H9 (cell line): ENCODE measurements at regions not wholly inside any gene's neighbourhood (a gene's known extent, or its start where the extent isn't known, plus 50 kb on each side); places are given as distances from the start of the nearest gene placed in this dataset.

ENCODE experiments used
- DNase-seq: peaks from one replicate; pipeline ENCODE4 v3.0.0-alpha.2; 2017
- H2AFZ ChIP-seq: one replicate; pipeline ENCODE4 v1.6.1; 2013; ENCODE audit warnings: mild to moderate bottlenecking, low read length, control low read depth, moderate library complexity
- H2AK5ac ChIP-seq: 2 replicates; pipeline ENCODE4 v1.6.1; 2013; ENCODE audit warnings: low read length, control low read depth, mixed read lengths; ENCODE audit not compliant: insufficient read length
- H2BK120ac ChIP-seq: one replicate; pipeline ENCODE4 v1.6.1; 2013; ENCODE audit warnings: low read depth, mild to moderate bottlenecking, low read length, control low read depth, inconsistent platforms; ENCODE audit not compliant: poor library complexity, severe bottlenecking
- H2BK12ac ChIP-seq: 2 replicates; pipeline ENCODE4 v1.6.1; 2013; ENCODE audit warnings: low read length, control low read depth, mixed read lengths, low read depth; ENCODE audit not compliant: insufficient read length
- H2BK15ac ChIP-seq: 2 replicates; pipeline ENCODE4 v1.6.1; 2013; ENCODE audit warnings: low read depth, low read length, control low read depth
- H2BK20ac ChIP-seq: one replicate; pipeline ENCODE4 v1.6.1; 2013; ENCODE audit warnings: low read depth, mild to moderate bottlenecking, low read length, control low read depth, inconsistent platforms; ENCODE audit not compliant: poor library complexity, severe bottlenecking
- H2BK5ac ChIP-seq: 2 replicates; pipeline ENCODE4 v1.6.1; 2013; ENCODE audit warnings: low read length, control low read depth, mixed read lengths; ENCODE audit not compliant: insufficient read length
- H3K14ac ChIP-seq: 2 replicates; pipeline ENCODE4 v1.6.1; 2013; ENCODE audit warnings: low read length, control low read depth; ENCODE audit not compliant: insufficient read depth
- H3K18ac ChIP-seq: 2 replicates; pipeline ENCODE4 v1.6.1; 2013; ENCODE audit warnings: low read depth, mild to moderate bottlenecking, mixed read lengths, low read length, control low read depth; ENCODE audit not compliant: insufficient read length
- H3K23ac ChIP-seq: 2 replicates; pipeline ENCODE4 v1.6.1; 2013; ENCODE audit warnings: low read length, control low read depth, mixed read lengths, low read depth; ENCODE audit not compliant: insufficient read length
- H3K23me2 ChIP-seq: 2 replicates; pipeline ENCODE4 v1.6.1; 2013; ENCODE audit warnings: low read depth, mild to moderate bottlenecking, mixed read lengths, low read length, control low read depth; ENCODE audit not compliant: insufficient read length, poor library complexity, severe bottlenecking
- H3K27ac ChIP-seq: 2 replicates; pipeline ENCODE4 v1.5.1; 2013; ENCODE audit warnings: low read length, control low read depth, mixed read lengths, low read depth; ENCODE audit not compliant: insufficient read length
- H3K27me3 ChIP-seq: 2 replicates; pipeline ENCODE4 v1.6.1; 2013; ENCODE audit warnings: low read length, control low read depth, inconsistent platforms; ENCODE audit not compliant: insufficient read depth
- H3K4ac ChIP-seq: 2 replicates; pipeline ENCODE4 v1.6.1; 2013; ENCODE audit warnings: low read depth, mild to moderate bottlenecking, control low read depth, inconsistent platforms, low read length, moderate library complexity
- H3K4me1 ChIP-seq: 2 replicates; pipeline ENCODE4 v1.6.1; 2013; ENCODE audit warnings: low read length, control low read depth, inconsistent platforms; ENCODE audit not compliant: insufficient read depth
- H3K4me2 ChIP-seq: 2 replicates; pipeline ENCODE4 v1.6.1; 2013; ENCODE audit warnings: low read length, control low read depth, mixed read lengths; ENCODE audit not compliant: insufficient read length, insufficient read depth
- H3K56ac ChIP-seq: 2 replicates; pipeline ENCODE4 v1.6.1; 2013; ENCODE audit warnings: low read depth, mild to moderate bottlenecking, mixed read lengths, low read length, control low read depth; ENCODE audit not compliant: insufficient read length
- H3K79me1 ChIP-seq: 2 replicates; pipeline ENCODE4 v1.6.1; 2013; ENCODE audit warnings: low read depth, mild to moderate bottlenecking, moderate library complexity, low read length, control low read depth, inconsistent platforms; ENCODE audit not compliant: insufficient read depth, poor library complexity, severe bottlenecking
- H3K79me2 ChIP-seq: 2 replicates; pipeline ENCODE4 v1.6.1; 2013; ENCODE audit warnings: low read length, control low read depth, inconsistent platforms; ENCODE audit not compliant: insufficient read depth
- H3K9ac ChIP-seq: 2 replicates; pipeline ENCODE4 v1.6.1; 2013; ENCODE audit warnings: low read length, control low read depth, mixed read lengths; ENCODE audit not compliant: insufficient read length; ENCODE audit errors: extremely low read depth
- H3K9me3 ChIP-seq: one replicate; pipeline ENCODE4 v1.6.1; 2013; ENCODE audit warnings: low read depth, low read length, inconsistent platforms; ENCODE audit not compliant: control insufficient read depth
- H3T11ph ChIP-seq: one replicate; pipeline ENCODE4 v1.6.1; 2013; ENCODE audit warnings: mild to moderate bottlenecking, low read length, control low read depth, inconsistent platforms
- H4K20me1 ChIP-seq: one replicate; pipeline ENCODE4 v1.6.1; 2013; ENCODE audit not compliant: control insufficient read depth, insufficient read length, insufficient read depth
- H4K5ac ChIP-seq: 2 replicates; pipeline ENCODE4 v1.6.1; 2013; ENCODE audit warnings: low read depth, mild to moderate bottlenecking, mixed read lengths, low read length, control low read depth; ENCODE audit not compliant: insufficient read length
- H4K8ac ChIP-seq: replicated peaks from 2 replicates; pipeline ENCODE4 v1.6.1; 2013; ENCODE audit warnings: low read length, control low read depth, mixed read lengths, low read depth; ENCODE audit not compliant: insufficient read length
- H4K91ac ChIP-seq: 2 replicates; pipeline ENCODE4 v1.6.1; 2013; ENCODE audit warnings: low read depth, mild to moderate bottlenecking, moderate library complexity, mixed read lengths, low read length, control low read depth; ENCODE audit not compliant: insufficient read length
- H3K27ac Mint-ChIP-seq, 3 experiments: 2 replicates in 2 of 3; 3 replicates in 1 of 3; pipeline ENCODE4 v1.8.0; 2020 to 2021; ENCODE audit warnings: mixed read lengths in 3 of 3, mild to moderate bottlenecking in 1 of 3, moderate library complexity in 1 of 3
- H3K27me3 Mint-ChIP-seq: 2 replicates; pipeline ENCODE4 v1.8.0; 2021; ENCODE audit warnings: low read depth, mild to moderate bottlenecking, moderate library complexity, mixed read lengths
- H3K36me3 Mint-ChIP-seq, 3 experiments: 2 replicates in 2 of 3; 3 replicates in 1 of 3; pipeline ENCODE4 v1.8.0; 2020 to 2021; ENCODE audit warnings: low read depth in 3 of 3, mixed read lengths in 3 of 3; ENCODE audit not compliant: insufficient read depth in 1 of 3
- H3K4me1 Mint-ChIP-seq, 2 experiments: 2 replicates each; pipeline ENCODE4 v1.8.0; 2020; ENCODE audit warnings: mixed read lengths in 2 of 2
- H3K4me3 Mint-ChIP-seq, 2 experiments: 2 replicates in 1 of 2; 3 replicates in 1 of 2; pipeline ENCODE4 v1.8.0; 2020 to 2021; ENCODE audit warnings: mild to moderate bottlenecking in 2 of 2, mixed read lengths in 2 of 2, moderate library complexity in 1 of 2
- H3K9me3 Mint-ChIP-seq, 2 experiments: 2 replicates in 1 of 2; 3 replicates in 1 of 2; pipeline ENCODE4 v1.8.0; 2020; ENCODE audit warnings: mild to moderate bottlenecking in 2 of 2, mixed read lengths in 2 of 2, moderate library complexity in 1 of 2
- CTCF ChIP-seq: fragments of 200-600 bp; sonication (generic); conservative IDR thresholded peaks from 3 replicates; pipeline ENCODE4 v1.8.0; 2021; ENCODE audit warnings: antibody characterized with exemption, mild to moderate bottlenecking
- WGBS: extraction: QIAGEN DNeasy Blood & Tissue Kit; methylation state at CpG from one replicate; pipeline ENCODE4 v1.1.7; 2013; ENCODE audit warnings: missing lambda C conversion rate, low lambda C conversion rate, mixed read lengths; ENCODE audit not compliant: insufficient read length; ENCODE audit errors: extremely low coverage; 5-methylcytosine and 5-hydroxymethylcytosine counted together

- Histone ChIP-seq H3K56ac (no peak overlapping the region), H3K79me1 (no peaks in the 10 kb centered on the region), H3K27ac (no peak overlapping the region), H4K91ac (no peak overlapping the region), H4K5ac (no peak overlapping the region), H2BK15ac (no peak overlapping the region), H2BK5ac (no peak overlapping the region), H2AFZ (no peak overlapping the region), H3K18ac (no peak overlapping the region), H3K23ac (no peak overlapping the region), H3K9me3 (no peaks in the 10 kb centered on the region), H3T11ph (no peak overlapping the region), H4K20me1 (no peaks in the 10 kb centered on the region), H3K79me2 (no peaks in the 10 kb centered on the region), H3K4me2 (no peak overlapping the region), H2BK20ac (no peak overlapping the region), H2BK120ac (no peak overlapping the region), H3K4ac (no peak overlapping the region), H2BK12ac (no peak overlapping the region), H4K8ac (no peak overlapping the region), H3K4me1 (no peaks in the 10 kb centered on the region), H2AK5ac (no peak overlapping the region), H3K14ac (no peak overlapping the region), H3K9ac (no peak overlapping the region), H3K23me2 (no peaks in the 10 kb centered on the region), H3K27me3 (no peaks in the 10 kb centered on the region)
- no peak overlapping the region for H3K4me3 Mint-ChIP-seq
- H3K36me3 Mint-ChIP-seq, result no peaks in the 10 kb centered on the region; a peak in 1 of 7 replicates
- no peak for TF ChIP-seq CTCF
- H3K4me1 Mint-ChIP-seq, result no peaks in the 10 kb centered on the region
- WGBS, result no CpG with 5 or more reads among the region's 2 CpGs
- peak overlapping the region in 1 of 3 experiments; percentile 31; a peak in 1 of 7 replicates for H3K27ac Mint-ChIP-seq
- DNase-seq, result no peak
- H3K27me3 Mint-ChIP-seq, result no peaks in the 10 kb centered on the region
- H3K9me3 Mint-ChIP-seq, result no peaks in the 10 kb centered on the region
Observed at GRCh38 chr1:69475021-69475420, 92.7 kb upstream of the LRRC7 start.
